ENCODE measurements at regions not wholly inside any gene's neighbourhood (a gene's known extent, or its start where the extent isn't known, plus 50 kb on each side); places are given as distances from the start of the nearest gene placed in this dataset.
"Not testable (repeated sequence)": the region's sequence is repeated elsewhere in the genome, so short reads cannot be mapped to it uniquely, and the experiment has no call there.

DNA sequence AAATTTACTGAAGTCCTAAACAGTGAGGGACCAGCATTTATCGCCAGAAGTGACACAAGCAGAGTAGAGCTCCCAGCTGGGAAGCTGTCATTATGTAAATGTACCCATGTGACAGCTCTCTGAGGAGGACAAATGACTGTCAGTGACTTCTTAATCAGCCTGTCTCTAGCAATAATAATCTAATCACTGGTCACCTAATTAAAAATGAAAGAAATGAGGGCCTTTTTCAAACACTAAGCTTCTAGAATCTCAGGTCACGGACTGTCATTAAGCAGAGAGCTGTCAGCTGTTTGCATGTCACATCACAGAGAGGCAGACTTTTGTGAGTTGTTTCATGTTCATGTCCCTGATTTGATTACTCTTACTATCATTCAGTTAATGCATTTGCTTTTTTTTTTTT, 77.9 kb upstream of the FBXL17 start:
- no peaks in the 10 kb centered on the region for H4K20me1 ChIP-seq (ENCODE audit: insufficient read depth, low read length)
- no peak for TF ChIP-seq EZH2 (IDR thresholded peaks at IDR 0.05; ENCODE audit: insufficient read depth, low read length)
- TF ChIP-seq, protein P1, sequence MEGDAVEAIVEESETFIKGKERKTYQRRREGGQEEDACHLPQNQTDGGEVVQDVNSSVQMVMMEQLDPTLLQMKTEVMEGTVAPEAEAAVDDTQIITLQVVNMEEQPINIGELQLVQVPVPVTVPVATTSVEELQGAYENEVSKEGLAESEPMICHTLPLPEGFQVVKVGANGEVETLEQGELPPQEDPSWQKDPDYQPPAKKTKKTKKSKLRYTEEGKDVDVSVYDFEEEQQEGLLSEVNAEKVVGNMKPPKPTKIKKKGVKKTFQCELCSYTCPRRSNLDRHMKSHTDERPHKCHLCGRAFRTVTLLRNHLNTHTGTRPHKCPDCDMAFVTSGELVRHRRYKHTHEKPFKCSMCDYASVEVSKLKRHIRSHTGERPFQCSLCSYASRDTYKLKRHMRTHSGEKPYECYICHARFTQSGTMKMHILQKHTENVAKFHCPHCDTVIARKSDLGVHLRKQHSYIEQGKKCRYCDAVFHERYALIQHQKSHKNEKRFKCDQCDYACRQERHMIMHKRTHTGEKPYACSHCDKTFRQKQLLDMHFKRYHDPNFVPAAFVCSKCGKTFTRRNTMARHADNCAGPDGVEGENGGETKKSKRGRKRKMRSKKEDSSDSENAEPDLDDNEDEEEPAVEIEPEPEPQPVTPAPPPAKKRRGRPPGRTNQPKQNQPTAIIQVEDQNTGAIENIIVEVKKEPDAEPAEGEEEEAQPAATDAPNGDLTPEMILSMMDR (IDR thresholded peaks at IDR 0.05; ENCODE audit: insufficient read depth, low read depth, low read length): no peak
- H3K9ac ChIP-seq (ENCODE audit: low read length): no peak overlapping the region
- Mint-ChIP-seq H3K27ac (ENCODE audit: unreplicated experiment) (no peak overlapping the region), H3K27me3 (ENCODE audit: low read depth, unreplicated experiment) (no peaks in the 10 kb centered on the region), H3K9me3 (ENCODE audit: unreplicated experiment) (peaks cover 5% of the 10 kb centered on the region), H3K4me1 (ENCODE audit: low read depth, unreplicated experiment) (peaks cover 9% of the 10 kb centered on the region), H3K4me3 (ENCODE audit: unreplicated experiment) (no peak overlapping the region), H3K36me3 (ENCODE audit: low read depth, unreplicated experiment) (no peaks in the 10 kb centered on the region)
- no peak overlapping the region for H3K4me2 ChIP-seq (ENCODE audit: low read length)
- no peak for FAIRE-seq
- H3K36me3 ChIP-seq (ENCODE audit: insufficient read depth, low read length): no peaks in the 10 kb centered on the region
- H3K4me3 ChIP-seq (ENCODE audit: insufficient read depth, low read depth, low read length): no peak overlapping the region
- H3K27ac ChIP-seq (ENCODE audit: low read depth, low read length): no peak overlapping the region
- no peaks in the 10 kb centered on the region for H3K79me2 ChIP-seq (ENCODE audit: insufficient read depth, low read length)
- no peak overlapping the region for H2AFZ ChIP-seq (ENCODE audit: low read depth, low read length)
- H3K27me3 ChIP-seq (ENCODE audit: insufficient read depth, low read length): no peaks in the 10 kb centered on the region
- no peaks in the 10 kb centered on the region for H3K9me3 ChIP-seq (ENCODE audit: insufficient read depth, low read depth, low read length)
- no peaks in the 10 kb centered on the region for H3K4me1 ChIP-seq (ENCODE audit: insufficient read depth, low read length)
- DNase-seq (ENCODE audit: low read depth): no peak

DNA sequence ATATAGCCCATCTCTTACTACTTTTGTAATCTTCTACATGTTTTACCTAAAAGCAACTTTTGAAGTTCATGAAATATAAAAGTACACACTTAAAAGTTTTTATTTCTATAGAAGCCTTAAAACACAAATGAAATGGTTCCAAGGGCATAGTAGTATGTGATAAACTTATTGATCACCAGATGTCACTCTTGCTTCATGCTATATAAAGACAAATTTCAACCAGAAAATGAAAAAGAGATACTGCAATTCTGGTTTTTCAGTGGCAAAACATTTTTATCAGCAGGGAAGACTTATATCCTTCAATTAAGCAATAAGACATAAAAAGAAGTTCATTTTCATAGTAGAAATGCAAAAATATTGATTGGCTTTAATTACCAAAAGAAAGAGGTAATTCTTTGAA, 69.4 kb upstream of the FBXL17 start:
- H3K4me3 ChIP-seq (ENCODE audit: insufficient read depth, low read depth, low read length): no peak overlapping the region
- H3K4me3 Mint-ChIP-seq (ENCODE audit: unreplicated experiment): no peak overlapping the region
- H3K9me3 Mint-ChIP-seq (ENCODE audit: unreplicated experiment): peaks cover 20% of the 10 kb centered on the region
- no peaks in the 10 kb centered on the region for H3K27me3 ChIP-seq (ENCODE audit: insufficient read depth, low read length)
- peaks cover 2% of the 10 kb centered on the region for H3K36me3 Mint-ChIP-seq (ENCODE audit: low read depth, unreplicated experiment)
- DNase-seq (ENCODE audit: low read depth) (no peak), FAIRE-seq (no peak)
- TF ChIP-seq, protein P1 (IDR thresholded peaks at IDR 0.05; ENCODE audit: insufficient read depth, low read depth, low read length): no peak
- no peak for TF ChIP-seq EZH2 (IDR thresholded peaks at IDR 0.05; ENCODE audit: insufficient read depth, low read length)
- H4K20me1 ChIP-seq (ENCODE audit: insufficient read depth, low read length): no peaks in the 10 kb centered on the region
- no peaks in the 10 kb centered on the region for H3K79me2 ChIP-seq (ENCODE audit: insufficient read depth, low read length)
- H2AFZ ChIP-seq (ENCODE audit: low read depth, low read length): no peak overlapping the region
- H3K9ac ChIP-seq (ENCODE audit: low read length): no peak overlapping the region
- no peak overlapping the region for H3K27ac ChIP-seq (ENCODE audit: low read depth, low read length)
- no peak overlapping the region for H3K27ac Mint-ChIP-seq (ENCODE audit: unreplicated experiment)
- H3K36me3 ChIP-seq (ENCODE audit: insufficient read depth, low read length): no peaks in the 10 kb centered on the region
- no peaks in the 10 kb centered on the region for H3K9me3 ChIP-seq (ENCODE audit: insufficient read depth, low read depth, low read length)
- H3K27me3 Mint-ChIP-seq (ENCODE audit: low read depth, unreplicated experiment): no peaks in the 10 kb centered on the region
- H3K4me1 Mint-ChIP-seq (ENCODE audit: low read depth, unreplicated experiment): no peaks in the 10 kb centered on the region
- H3K4me2 ChIP-seq (ENCODE audit: low read length): no peak overlapping the region
- H3K4me1 ChIP-seq (ENCODE audit: insufficient read depth, low read length): no peaks in the 10 kb centered on the region

DNA sequence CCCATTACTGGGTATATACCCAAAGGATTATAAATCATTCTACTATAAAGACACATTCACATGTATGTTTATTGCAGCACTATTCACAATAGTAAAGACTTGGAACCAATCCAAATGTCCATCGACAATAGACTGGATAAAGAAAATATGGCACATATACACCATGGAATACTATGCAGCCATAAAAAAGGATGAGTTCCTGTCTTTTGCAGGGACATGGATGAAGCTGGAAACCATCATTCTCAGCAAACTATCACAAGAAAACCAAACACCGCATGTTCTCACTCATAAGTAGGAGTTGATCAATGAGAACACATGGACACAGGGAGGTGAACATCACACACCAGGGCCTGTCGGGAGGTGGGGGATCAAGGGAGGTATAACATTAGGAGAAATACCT, 62.2 kb upstream of the FBXL17 start:
- H4K20me1 ChIP-seq (ENCODE audit: insufficient read depth, low read length); H3K79me2 ChIP-seq (ENCODE audit: insufficient read depth, low read length); H3K4me3 Mint-ChIP-seq (ENCODE audit: unreplicated experiment); H3K9me3 ChIP-seq (ENCODE audit: insufficient read depth, low read depth, low read length); H3K27ac Mint-ChIP-seq (ENCODE audit: unreplicated experiment); H3K36me3 Mint-ChIP-seq (ENCODE audit: low read depth, unreplicated experiment); H3K4me1 Mint-ChIP-seq (ENCODE audit: low read depth, unreplicated experiment); H3K27me3 ChIP-seq (ENCODE audit: insufficient read depth, low read length); H3K4me2 ChIP-seq (ENCODE audit: low read length); H3K27me3 Mint-ChIP-seq (ENCODE audit: low read depth, unreplicated experiment); H3K4me1 ChIP-seq (ENCODE audit: insufficient read depth, low read length); FAIRE-seq; H3K4me3 ChIP-seq (ENCODE audit: insufficient read depth, low read depth, low read length); H3K36me3 ChIP-seq (ENCODE audit: insufficient read depth, low read length); H3K9me3 Mint-ChIP-seq (ENCODE audit: unreplicated experiment); H2AFZ ChIP-seq (ENCODE audit: low read depth, low read length); H3K9ac ChIP-seq (ENCODE audit: low read length); DNase-seq (ENCODE audit: low read depth); H3K27ac ChIP-seq (ENCODE audit: low read depth, low read length): not testable (repeated sequence)

DNA sequence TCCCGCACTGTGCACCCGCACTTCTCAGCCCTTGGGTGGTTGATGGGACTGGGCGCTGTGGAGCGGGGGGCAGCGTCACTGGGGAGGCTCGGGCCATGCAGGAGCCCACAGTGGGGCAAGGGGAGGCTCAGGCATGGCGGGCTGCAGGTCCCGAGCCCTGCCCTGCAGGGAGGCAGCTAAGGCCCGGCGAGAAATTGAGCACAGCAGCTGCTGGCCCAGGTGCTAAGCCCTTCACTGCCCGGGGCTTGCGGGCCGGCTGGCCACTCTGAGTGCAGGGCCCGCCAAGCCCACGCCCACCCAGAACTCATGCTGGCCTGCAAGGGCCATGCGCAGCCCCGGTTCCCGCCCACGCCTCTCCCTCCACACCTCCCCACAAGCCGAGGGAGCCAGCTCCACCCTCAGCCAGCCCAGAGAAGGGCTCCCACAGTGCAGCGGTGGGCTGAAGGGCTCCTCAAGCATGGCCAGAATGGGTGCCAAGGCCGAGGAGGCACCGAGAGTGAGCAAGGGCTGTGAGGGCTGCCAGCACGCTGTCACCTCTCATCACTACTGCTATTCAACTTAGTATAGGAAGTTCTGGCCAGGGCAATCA, 60.3 kb upstream of the FBXL17 start:
- not testable (repeated sequence) for H3K27ac ChIP-seq (ENCODE audit: low read depth, low read length); FAIRE-seq; H3K79me2 ChIP-seq (ENCODE audit: insufficient read depth, low read length); H3K4me1 ChIP-seq (ENCODE audit: insufficient read depth, low read length); H3K4me2 ChIP-seq (ENCODE audit: low read length); H3K36me3 ChIP-seq (ENCODE audit: insufficient read depth, low read length); H3K36me3 Mint-ChIP-seq (ENCODE audit: low read depth, unreplicated experiment); H3K9me3 Mint-ChIP-seq (ENCODE audit: unreplicated experiment); H3K4me3 ChIP-seq (ENCODE audit: insufficient read depth, low read depth, low read length); H4K20me1 ChIP-seq (ENCODE audit: insufficient read depth, low read length); H3K27me3 ChIP-seq (ENCODE audit: insufficient read depth, low read length); H3K4me3 Mint-ChIP-seq (ENCODE audit: unreplicated experiment); H3K27ac Mint-ChIP-seq (ENCODE audit: unreplicated experiment); H3K27me3 Mint-ChIP-seq (ENCODE audit: low read depth, unreplicated experiment); H3K9ac ChIP-seq (ENCODE audit: low read length); H3K9me3 ChIP-seq (ENCODE audit: insufficient read depth, low read depth, low read length); DNase-seq (ENCODE audit: low read depth); H3K4me1 Mint-ChIP-seq (ENCODE audit: low read depth, unreplicated experiment); H2AFZ ChIP-seq (ENCODE audit: low read depth, low read length)

Data from astrocyte (in vitro differentiated cells and primary cell).